NOMO-1 treated with dmso at 0.1 percent for 144 hours (cell line): ENCODE measurements at regions not wholly inside any gene's neighbourhood (a gene's known extent, or its start where the extent isn't known, plus 50 kb on each side); places are given as distances from the start of the nearest gene placed in this dataset.

Experiments used
- DNase-seq: peaks from one replicate; lab custom pipeline; 2025; ENCODE audit not compliant: unreplicated experiment; lab: John Stamatoyannopoulos, UW

- no peak for DNase-seq
These were observed 417.4 kb downstream of the LPIN1 start for GRCh38 chr2:12163866-12164265.

- no peak for DNase-seq
These were observed 418.3 kb downstream of the LPIN1 start for GRCh38 chr2:12164689-12165088.

GRCh38 chr2:12167525-12168317 lies 421.3 kb downstream of the LPIN1 start:
- DNase-seq: no peak

- DNase-seq: no peak
These were observed 421.9 kb downstream of the LPIN1 start for GRCh38 chr2:12168354-12168753.

- DNase-seq: peak; percentile 27
These were observed 422.5 kb downstream of the LPIN1 start for GRCh38 chr2:12168791-12169388.

GRCh38 chr2:12169721-12170120 lies 423.3 kb downstream of the LPIN1 start:
- DNase-seq: no peak

GRCh38 chr2:12170121-12170520 lies 423.7 kb downstream of the LPIN1 start:
- DNase-seq: no peak

- DNase-seq: no peak
These were observed 427.0 kb downstream of the LPIN1 start for GRCh38 chr2:12173271-12173942.

- DNase-seq: no peak
These were observed 427.5 kb downstream of the LPIN1 start for GRCh38 chr2:12173943-12174340.

GRCh38 chr2:12175323-12175722 lies 428.9 kb downstream of the LPIN1 start:
- DNase-seq: no peak

GRCh38 chr2:12176623-12177454 lies 430.4 kb downstream of the LPIN1 start:
- peak; percentile 34 for DNase-seq

- DNase-seq: no peak
These were observed 431.2 kb downstream of the LPIN1 start for GRCh38 chr2:12177455-12178288.

- DNase-seq: no peak
These were observed 432.1 kb downstream of the LPIN1 start for GRCh38 chr2:12178289-12179080.

- DNase-seq: no peak
These were observed 433.6 kb downstream of the LPIN1 start for GRCh38 chr2:12180031-12180430.

- DNase-seq: peak; percentile 5
These were observed 436.7 kb downstream of the LPIN1 start for GRCh38 chr2:12183032-12183645.

- no peak for DNase-seq
These were observed 446.3 kb downstream of the LPIN1 start for GRCh38 chr2:12192762-12193161.

GRCh38 chr2:12194968-12195367 lies 448.5 kb downstream of the LPIN1 start:
- no peak for DNase-seq

- no peak for DNase-seq
These were observed 450.1 kb downstream of the LPIN1 start for GRCh38 chr2:12196495-12196894.

- no peak for DNase-seq
These were observed 450.7 kb downstream of the LPIN1 start for GRCh38 chr2:12197133-12197532.
